ENCODE measurements at regions not wholly inside any gene's neighbourhood (a gene's known extent, or its start where the extent isn't known, plus 50 kb on each side); places are given as distances from the start of the nearest gene placed in this dataset.

DNA sequence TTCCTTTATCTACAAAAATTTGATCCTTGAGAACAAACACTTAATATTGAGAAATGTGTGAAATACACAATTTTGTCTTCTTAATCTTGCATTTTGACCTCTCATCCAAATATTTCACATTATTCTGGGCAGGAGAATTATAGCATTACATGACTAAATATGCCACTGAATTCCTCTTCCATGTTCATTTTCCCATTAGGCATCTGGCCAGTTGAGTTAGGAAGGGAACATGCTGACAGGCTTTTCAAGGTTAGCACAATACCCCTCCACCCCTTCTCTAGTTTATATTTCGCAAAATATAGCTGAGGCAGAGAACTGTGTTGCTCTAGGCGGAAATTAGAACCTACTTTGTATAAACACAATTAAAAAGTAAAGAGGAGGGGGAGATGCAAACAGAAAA, 271.7 kb upstream of the ZC3H12C start:
- no peak overlapping the region for H3K4me2 ChIP-seq
- no peaks in the 10 kb centered on the region for H4K20me1 ChIP-seq (ENCODE audit: insufficient read depth, poor library complexity, severe bottlenecking)
- no peak for TF ChIP-seq EZH2phosphoT487 (IDR thresholded peaks at IDR 0.05; ENCODE audit: low read depth, severe bottlenecking, unreplicated experiment)
- TF ChIP-seq, protein P1, sequence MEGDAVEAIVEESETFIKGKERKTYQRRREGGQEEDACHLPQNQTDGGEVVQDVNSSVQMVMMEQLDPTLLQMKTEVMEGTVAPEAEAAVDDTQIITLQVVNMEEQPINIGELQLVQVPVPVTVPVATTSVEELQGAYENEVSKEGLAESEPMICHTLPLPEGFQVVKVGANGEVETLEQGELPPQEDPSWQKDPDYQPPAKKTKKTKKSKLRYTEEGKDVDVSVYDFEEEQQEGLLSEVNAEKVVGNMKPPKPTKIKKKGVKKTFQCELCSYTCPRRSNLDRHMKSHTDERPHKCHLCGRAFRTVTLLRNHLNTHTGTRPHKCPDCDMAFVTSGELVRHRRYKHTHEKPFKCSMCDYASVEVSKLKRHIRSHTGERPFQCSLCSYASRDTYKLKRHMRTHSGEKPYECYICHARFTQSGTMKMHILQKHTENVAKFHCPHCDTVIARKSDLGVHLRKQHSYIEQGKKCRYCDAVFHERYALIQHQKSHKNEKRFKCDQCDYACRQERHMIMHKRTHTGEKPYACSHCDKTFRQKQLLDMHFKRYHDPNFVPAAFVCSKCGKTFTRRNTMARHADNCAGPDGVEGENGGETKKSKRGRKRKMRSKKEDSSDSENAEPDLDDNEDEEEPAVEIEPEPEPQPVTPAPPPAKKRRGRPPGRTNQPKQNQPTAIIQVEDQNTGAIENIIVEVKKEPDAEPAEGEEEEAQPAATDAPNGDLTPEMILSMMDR (IDR thresholded peaks at IDR 0.05; ENCODE audit: poor library complexity) = no peak
- no peak for TF ChIP-seq EZH2 (IDR thresholded peaks at IDR 0.05; ENCODE audit: borderline replicate concordance)
- no peak for DNase-seq (ENCODE audit: low spot score)
- no peak overlapping the region for H2AFZ ChIP-seq
- no peaks in the 10 kb centered on the region for H3K9me2 ChIP-seq (replicated peaks; ENCODE audit: insufficient read depth)
- 50% methylated on average over 2 of the region's 2 CpGs for WGBS (ENCODE audit: low lambda C conversion rate, missing lambda C conversion rate)
- H3K27me3 ChIP-seq = no peaks in the 10 kb centered on the region
- H3K27ac ChIP-seq = no peak overlapping the region
- no peak overlapping the region for H3K4me3 ChIP-seq
- no peaks in the 10 kb centered on the region for H3K36me3 ChIP-seq (replicated peaks; ENCODE audit: insufficient read depth, low read depth)
- H3K9me3 ChIP-seq (ENCODE audit: low read depth) = no peaks in the 10 kb centered on the region
- no peaks in the 10 kb centered on the region for H3K79me2 ChIP-seq
- no peaks in the 10 kb centered on the region for H3K4me1 ChIP-seq (ENCODE audit: insufficient read depth)

DNA sequence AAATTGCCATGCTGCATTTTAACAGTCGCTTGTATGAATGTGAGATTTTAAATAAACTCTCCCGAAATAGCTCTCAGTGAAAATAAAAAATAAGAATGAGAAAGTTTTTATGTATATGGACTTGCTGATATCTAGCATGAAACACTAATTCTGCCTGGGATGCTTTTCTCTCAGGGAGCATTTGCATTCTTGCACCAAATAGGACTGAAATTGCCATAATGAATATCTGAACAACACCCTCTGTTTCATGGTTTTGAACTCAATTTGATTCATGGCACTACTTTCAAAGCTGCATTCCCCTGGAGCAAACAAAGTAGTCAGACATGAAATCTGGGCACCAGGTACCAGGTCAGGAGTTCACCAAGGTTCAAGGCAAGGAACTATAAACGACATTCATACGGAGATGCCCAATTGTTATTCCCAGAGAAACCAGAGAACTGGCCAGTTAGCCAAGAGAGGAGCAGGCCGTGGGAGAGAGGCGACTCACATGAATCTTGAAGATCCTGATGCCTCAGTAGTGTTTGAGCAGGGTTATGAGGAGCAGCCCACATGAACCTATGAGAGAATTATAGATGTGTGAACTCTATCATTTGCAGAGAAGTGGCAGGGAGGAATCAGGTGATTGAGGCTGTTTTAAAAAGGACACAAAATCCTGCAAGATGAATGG, 270.6 kb upstream of the ZC3H12C start:
- H3K79me2 ChIP-seq = no peaks in the 10 kb centered on the region
- TF ChIP-seq EZH2phosphoT487 (IDR thresholded peaks at IDR 0.05; ENCODE audit: low read depth, severe bottlenecking, unreplicated experiment) (no peak), EZH2 (IDR thresholded peaks at IDR 0.05; ENCODE audit: borderline replicate concordance) (no peak)
- TF ChIP-seq, protein P1 (IDR thresholded peaks at IDR 0.05; ENCODE audit: poor library complexity) = no peak
- no peaks in the 10 kb centered on the region for H4K20me1 ChIP-seq (ENCODE audit: insufficient read depth, poor library complexity, severe bottlenecking)
- no peak for DNase-seq (ENCODE audit: low spot score)
- H3K27me3 ChIP-seq = no peaks in the 10 kb centered on the region
- no peak overlapping the region for H2AFZ ChIP-seq
- H3K4me2 ChIP-seq = no peak overlapping the region
- H3K4me3 ChIP-seq = no peak overlapping the region
- no peak overlapping the region for H3K27ac ChIP-seq
- H3K4me1 ChIP-seq (ENCODE audit: insufficient read depth) = no peaks in the 10 kb centered on the region
- WGBS (ENCODE audit: low lambda C conversion rate, missing lambda C conversion rate) = 71% methylated on average over 6 of the region's 6 CpGs
- no peaks in the 10 kb centered on the region for H3K9me3 ChIP-seq (ENCODE audit: low read depth)
- H3K9me2 ChIP-seq (replicated peaks; ENCODE audit: insufficient read depth) = no peaks in the 10 kb centered on the region
- H3K36me3 ChIP-seq (replicated peaks; ENCODE audit: insufficient read depth, low read depth) = no peaks in the 10 kb centered on the region

DNA sequence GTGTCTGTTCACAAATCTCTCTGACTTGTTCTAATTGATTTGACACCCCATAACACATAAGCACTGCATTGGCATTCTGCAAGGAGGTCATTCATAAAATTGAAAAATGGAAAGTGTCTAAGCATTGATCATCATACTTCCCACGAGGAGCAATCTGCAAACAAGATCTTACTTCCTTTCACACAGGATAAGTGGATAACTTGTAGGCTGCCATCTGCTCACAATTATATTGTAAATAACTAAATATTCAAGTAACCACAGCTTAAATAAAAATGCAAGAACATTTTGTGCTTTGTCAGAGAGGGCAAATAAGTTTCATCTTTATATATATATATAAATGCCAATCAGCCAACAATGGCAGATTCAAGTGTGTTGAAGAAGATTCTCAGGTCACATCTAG, 264.8 kb upstream of the ZC3H12C start:
- Histone ChIP-seq H4K20me1 (ENCODE audit: insufficient read depth, poor library complexity, severe bottlenecking) (no peaks in the 10 kb centered on the region), H3K4me2 (no peak overlapping the region), H3K9me3 (ENCODE audit: low read depth) (no peaks in the 10 kb centered on the region), H3K79me2 (no peaks in the 10 kb centered on the region), H3K4me3 (no peak overlapping the region), H3K27ac (no peak overlapping the region), H2AFZ (no peak overlapping the region), H3K9me2 (replicated peaks; ENCODE audit: insufficient read depth) (no peaks in the 10 kb centered on the region), H3K36me3 (replicated peaks; ENCODE audit: insufficient read depth, low read depth) (no peaks in the 10 kb centered on the region), H3K27me3 (no peaks in the 10 kb centered on the region), H3K4me1 (ENCODE audit: insufficient read depth) (no peaks in the 10 kb centered on the region)
- DNase-seq (ENCODE audit: low spot score) = no peak
- WGBS (ENCODE audit: low lambda C conversion rate, missing lambda C conversion rate) = 33% methylated on average over 1 of the region's 1 CpG
- TF ChIP-seq, protein P1 (IDR thresholded peaks at IDR 0.05; ENCODE audit: poor library complexity) = no peak
- TF ChIP-seq EZH2 (IDR thresholded peaks at IDR 0.05; ENCODE audit: borderline replicate concordance) = no peak
- no peak for TF ChIP-seq EZH2phosphoT487 (IDR thresholded peaks at IDR 0.05; ENCODE audit: low read depth, severe bottlenecking, unreplicated experiment)
